HepG2 (cell line): ENCODE measurements at regions not wholly inside any gene's neighbourhood (a gene's known extent, or its start where the extent isn't known, plus 50 kb on each side); places are given as distances from the start of the nearest gene placed in this dataset.
A peak's percentile ranks its signal among the peaks of the same experiment; 100 is the strongest.

ENCODE experiments used
- BCL6 ChIP-seq: IDR thresholded peaks from 2 replicates; pipeline ENCODE4 v1.6.1; 2016; ENCODE audit warnings: missing genetic modification reagents, missing compliant biosample characterization
- CC2D1A ChIP-seq: sonication (generic); formaldehyde crosslinking; IDR thresholded peaks from 2 replicates; pipeline ENCODE4 v1.8.1; 2023; ENCODE audit warnings: mild to moderate bottlenecking, missing genetic modification reagents
- DMTF1 ChIP-seq: sonication (generic); formaldehyde crosslinking; IDR thresholded peaks from 2 replicates; pipeline ENCODE4 v1.4.0; 2020; ENCODE audit warnings: mild to moderate bottlenecking, missing genetic modification reagents
- FOXA1 ChIP-seq, 2 experiments: fragments of 450-650 bp in 1 of 2; sonication (generic) in 1 of 2; formaldehyde crosslinking in 1 of 2; IDR thresholded peaks; 2 replicates each; pipeline versions ENCODE4 v1.4.0 to v1.6.1; 2016 to 2020; ENCODE audit warnings: missing genetic modification reagents in 1 of 2
- KAT7 ChIP-seq: IDR thresholded peaks from 2 replicates; pipeline ENCODE4 v1.6.1; 2018; ENCODE audit warnings: borderline replicate concordance, missing compliant biosample characterization
- MEF2D ChIP-seq: sonication (generic); formaldehyde crosslinking; IDR thresholded peaks from 2 replicates; pipeline ENCODE4 v1.5.1; 2020; ENCODE audit warnings: mild to moderate bottlenecking, missing genetic modification reagents
- MLLT10 ChIP-seq: sonication (generic); formaldehyde crosslinking; IDR thresholded peaks from 2 replicates; pipeline ENCODE4 v1.4.0; 2020; ENCODE audit warnings: missing genetic modification reagents
- MYNN ChIP-seq: sonication (generic); formaldehyde crosslinking; IDR thresholded peaks from 2 replicates; pipeline ENCODE4 v1.4.0; 2020; ENCODE audit warnings: mild to moderate bottlenecking, low read depth, missing genetic modification reagents
- RNF2 ChIP-seq: fragments of 450-650 bp; conservative IDR thresholded peaks from 2 replicates; pipeline ENCODE4 v1.6.1; 2016; ENCODE audit warnings: low read depth
- RXRA ChIP-seq: sonication (generic); formaldehyde crosslinking; IDR thresholded peaks from 2 replicates; pipeline ENCODE4 v1.5.1; 2020; ENCODE audit warnings: missing genetic modification reagents
- SOX13 ChIP-seq, 3 experiments: fragments of 450-650 bp in 1 of 3; sonication (generic) in 1 of 3; formaldehyde crosslinking in 1 of 3; IDR thresholded peaks in 2 of 3; conservative IDR thresholded peaks in 1 of 3; 2 replicates each; pipeline versions ENCODE4 v1.5.0 to v1.6.1; 2016 to 2020; ENCODE audit warnings: antibody characterized with exemption in 1 of 3, mild to moderate bottlenecking in 1 of 3, missing compliant biosample characterization in 1 of 3, missing genetic modification reagents in 1 of 3, moderate library complexity in 1 of 3
- TFE3 ChIP-seq: IDR thresholded peaks from 2 replicates; pipeline ENCODE4 v1.6.1; 2016
- ZNF24 ChIP-seq: fragments of 450-650 bp; IDR thresholded peaks from 2 replicates; pipeline ENCODE4 v1.6.1; 2017; ENCODE audit warnings: antibody characterized with exemption, mild to moderate bottlenecking
- ZNF280D ChIP-seq: sonication (generic); formaldehyde crosslinking; IDR thresholded peaks from 2 replicates; pipeline ENCODE4 v1.5.1; 2020; ENCODE audit warnings: mild to moderate bottlenecking, missing genetic modification reagents
- ZNF329 ChIP-seq: sonication (generic); formaldehyde crosslinking; IDR thresholded peaks from 2 replicates; pipeline ENCODE4 v1.9.0; 2021; ENCODE audit warnings: low read depth, mild to moderate bottlenecking, missing genetic modification reagents
- ZNF564 ChIP-seq: sonication (generic); formaldehyde crosslinking; IDR thresholded peaks from 2 replicates; pipeline ENCODE4 v1.8.1; 2023; ENCODE audit warnings: mild to moderate bottlenecking, missing genetic modification reagents
- ZNF646 ChIP-seq: sonication (generic); formaldehyde crosslinking; IDR thresholded peaks from 2 replicates; pipeline ENCODE4 v1.9.0; 2021; ENCODE audit warnings: mild to moderate bottlenecking, missing genetic modification reagents

GRCh38 chr6:63452125-63452524 lies 120.2 kb upstream of the LOC128125822 start (continued):
- TF ChIP-seq SOX13 (IDR thresholded peaks at IDR 0.05) (peak; percentile 84), SOX13 (CRISPR knock-in tag; conservative IDR thresholded peaks at IDR 0.05 in 1 of 2, IDR thresholded peaks at IDR 0.05 in 1 of 2) (peak in 1 of 2 experiments; percentile 96; a peak in 2 of 4 replicates), TFE3 (CRISPR knock-in tag) (peak; percentile 84), ZNF280D (CRISPR knock-in tag) (peak; percentile 35; the same call in 1 of the 2 replicates), MYNN (CRISPR knock-in tag) (no peak), RXRA (CRISPR knock-in tag) (peak; percentile 58; the same call in 1 of the 2 replicates), FOXA1 (IDR thresholded peaks at IDR 0.05) (peak; percentile 71), FOXA1 (CRISPR knock-in tag; IDR thresholded peaks at IDR 0.05) (peak; percentile 81), MEF2D (CRISPR knock-in tag) (peak; percentile 56; the same call in 1 of the 2 replicates), DMTF1 (CRISPR knock-in tag) (no peak), KAT7 (CRISPR knock-in tag) (peak; percentile 96; the same call in 1 of the 2 replicates), ZNF564 (no peak), MLLT10 (CRISPR knock-in tag) (no peak), ZNF646 (CRISPR knock-in tag) (no peak), CC2D1A (CRISPR knock-in tag) (no peak), BCL6 (peak; percentile 90), ZNF24 (no peak), RNF2 (no peak), ZNF329 (no peak)
